A204.1 (cell line): ENCODE measurements at regions not wholly inside any gene's neighbourhood (a gene's known extent, or its start where the extent isn't known, plus 50 kb on each side); places are given as distances from the start of the nearest gene placed in this dataset.
"Not testable (repeated sequence)": the region's sequence is repeated elsewhere in the genome, so short reads cannot be mapped to it uniquely, and the experiment has no call there.

Experiments
- FAIRE-seq: peaks from 2 replicates; lab custom pipeline; 2012; peaks lifted over from hg19 to GRCh38; lab: Jason Lieb, UNC

- no peak for FAIRE-seq
These were observed 81.4 kb upstream of the PPP2R2D start for GRCh38 chr10:131819241-131820072.

- FAIRE-seq: no peak
These were observed 80.2 kb upstream of the PPP2R2D start for GRCh38 chr10:131820626-131821025.

- FAIRE-seq: no peak
These were observed 79.3 kb upstream of the PPP2R2D start for GRCh38 chr10:131821378-131822012.

GRCh38 chr10:131822013-131822691 lies 78.7 kb upstream of the PPP2R2D start:
- FAIRE-seq: no peak

- FAIRE-seq: no peak
These were observed 78.0 kb upstream of the PPP2R2D start for GRCh38 chr10:131822692-131823245.

GRCh38 chr10:131823601-131824099 lies 77.2 kb upstream of the PPP2R2D start:
- FAIRE-seq: not testable (repeated sequence)

- no peak for FAIRE-seq
These were observed 76.2 kb upstream of the PPP2R2D start for GRCh38 chr10:131824371-131825149.

GRCh38 chr10:131825150-131825848 lies 75.5 kb upstream of the PPP2R2D start:
- no peak for FAIRE-seq

GRCh38 chr10:131825960-131826650 lies 74.7 kb upstream of the PPP2R2D start:
- no peak for FAIRE-seq

GRCh38 chr10:131829156-131829930 lies 71.5 kb upstream of the PPP2R2D start:
- no peak for FAIRE-seq

GRCh38 chr10:131830446-131831130 lies 70.2 kb upstream of the PPP2R2D start:
- no peak for FAIRE-seq

- FAIRE-seq: no peak
These were observed 69.2 kb upstream of the PPP2R2D start for GRCh38 chr10:131831561-131831960.

- no peak for FAIRE-seq
These were observed 68.6 kb upstream of the PPP2R2D start for GRCh38 chr10:131832056-131832685.

GRCh38 chr10:131833013-131833412 lies 67.8 kb upstream of the PPP2R2D start:
- FAIRE-seq: no peak

- FAIRE-seq: no peak
These were observed 67.2 kb upstream of the PPP2R2D start for GRCh38 chr10:131833446-131834080.

GRCh38 chr10:131834152-131834810 lies 66.5 kb upstream of the PPP2R2D start:
- FAIRE-seq: no peak

- no peak for FAIRE-seq
These were observed 61.7 kb upstream of the PPP2R2D start for GRCh38 chr10:131838966-131839742.
